Fibroblast of skin of scalp (primary cell): ENCODE measurements at regions not wholly inside any gene's neighbourhood (a gene's known extent, or its start where the extent isn't known, plus 50 kb on each side); places are given as distances from the start of the nearest gene placed in this dataset.
A peak's percentile ranks its signal among the peaks of the same experiment; 100 is the strongest.
"Not testable (repeated sequence)": the region's sequence is repeated elsewhere in the genome, so short reads cannot be mapped to it uniquely, and the experiment has no call there.

Source experiments
- DNase-seq: peaks from one replicate; pipeline ENCODE4 v3.0.0-alpha.2; 2013

DNA sequence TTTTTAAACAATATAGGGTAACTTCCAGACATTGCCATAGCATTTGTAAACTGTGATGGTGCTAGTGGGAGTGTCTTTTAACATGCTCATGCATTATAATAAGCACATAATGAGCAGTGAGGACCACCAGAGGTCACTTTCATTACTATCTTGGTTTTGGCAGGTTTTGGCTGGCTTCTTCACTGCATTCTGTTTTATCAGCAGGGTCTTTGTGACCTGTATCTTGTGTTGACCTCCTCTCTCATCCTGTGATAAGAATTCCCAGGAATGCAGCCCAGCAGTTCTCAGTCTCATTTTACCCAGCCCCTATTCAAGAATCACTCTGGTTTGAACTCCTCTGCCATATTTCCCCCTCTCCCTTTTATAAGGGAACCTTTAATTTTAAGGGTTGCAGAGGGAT is 91.3 kb downstream of the ZNF467 start:
- DNase-seq = no peak

DNA sequence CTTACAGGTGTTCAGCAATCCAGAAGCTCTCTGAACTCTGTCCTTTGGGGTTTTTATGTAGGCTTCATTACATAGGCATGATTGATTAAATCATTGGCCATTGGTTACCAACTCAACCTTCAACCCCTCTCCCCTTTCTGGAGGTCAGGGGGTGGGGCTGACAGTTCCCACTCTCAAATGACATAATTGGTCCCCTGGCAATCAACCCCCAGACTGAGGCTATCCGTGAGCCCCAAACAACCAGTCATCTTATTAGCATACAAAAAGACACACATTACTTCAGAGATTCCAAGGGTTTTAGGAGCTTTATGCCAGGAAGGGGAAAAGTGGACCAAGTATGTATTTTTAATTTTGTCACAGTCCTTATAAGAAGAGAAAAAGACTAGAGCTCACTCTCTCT is 92.1 kb downstream of the ZNF467 start:
- DNase-seq = no peak

DNA sequence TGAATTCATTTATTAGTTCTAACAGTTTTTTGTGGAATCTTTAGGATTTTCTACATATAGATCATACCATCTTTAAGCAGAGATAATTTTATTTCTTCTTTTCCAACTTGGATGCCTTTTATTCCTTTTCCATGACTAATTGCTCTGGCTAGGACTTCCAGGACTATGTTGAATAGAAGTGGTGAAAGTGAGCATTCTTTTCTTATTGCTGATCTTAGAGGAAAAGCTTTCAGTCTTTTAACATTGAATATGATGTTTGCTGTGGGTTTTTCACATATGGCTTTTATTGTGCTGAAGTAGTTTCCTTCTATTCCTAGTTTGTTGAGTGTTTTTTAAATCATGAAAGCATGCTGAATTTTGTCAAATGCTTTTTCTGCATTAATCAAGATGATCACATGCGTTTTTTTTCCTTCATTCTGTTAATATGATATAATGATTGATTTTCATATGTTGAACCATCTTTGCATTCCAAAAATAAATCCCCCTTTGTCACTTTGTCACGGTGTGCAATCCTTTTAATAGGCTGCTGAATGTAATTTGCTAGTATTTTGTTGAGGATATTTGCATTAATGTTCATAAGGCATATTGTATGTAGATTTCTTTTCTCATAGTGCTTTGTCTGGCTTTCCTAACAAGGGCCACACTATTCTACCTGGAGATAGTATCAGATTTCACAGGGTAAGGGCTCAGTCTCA is 92.9 kb downstream of the ZNF467 start:
- peak; percentile 84 for DNase-seq

DNA sequence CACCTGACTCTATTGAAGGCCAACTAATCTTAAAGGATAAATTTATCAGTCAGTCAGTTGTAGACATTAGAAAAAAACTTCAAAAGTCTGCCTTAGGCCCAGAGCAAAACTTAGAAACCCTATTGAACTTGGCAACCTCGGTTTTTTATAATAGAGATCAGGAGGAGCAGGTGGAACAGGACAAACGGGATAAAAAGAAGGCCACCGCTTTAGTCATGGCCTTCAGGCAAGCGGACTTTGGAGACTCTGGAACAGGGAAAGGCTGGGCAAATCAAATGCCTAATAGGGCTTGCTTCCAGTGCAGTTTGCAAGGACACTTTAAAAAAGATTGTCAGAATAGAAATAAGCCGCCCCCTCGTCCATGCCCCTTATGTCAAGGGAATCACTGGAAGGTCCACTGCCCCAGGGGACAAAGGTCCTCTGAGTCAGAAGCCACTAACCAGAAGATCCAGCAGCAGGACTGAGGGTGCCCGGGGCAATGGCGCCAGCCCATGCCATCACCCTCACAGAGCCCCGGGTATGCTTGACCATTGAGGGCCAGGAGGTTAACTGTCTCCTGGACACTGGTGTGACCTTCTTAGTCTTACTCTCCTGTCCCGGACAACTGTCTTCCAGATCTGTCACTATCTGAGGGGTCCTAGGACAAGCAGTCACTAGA is 98.5 kb downstream of the ZNF467 start:
- DNase-seq = not testable (repeated sequence)

DNA sequence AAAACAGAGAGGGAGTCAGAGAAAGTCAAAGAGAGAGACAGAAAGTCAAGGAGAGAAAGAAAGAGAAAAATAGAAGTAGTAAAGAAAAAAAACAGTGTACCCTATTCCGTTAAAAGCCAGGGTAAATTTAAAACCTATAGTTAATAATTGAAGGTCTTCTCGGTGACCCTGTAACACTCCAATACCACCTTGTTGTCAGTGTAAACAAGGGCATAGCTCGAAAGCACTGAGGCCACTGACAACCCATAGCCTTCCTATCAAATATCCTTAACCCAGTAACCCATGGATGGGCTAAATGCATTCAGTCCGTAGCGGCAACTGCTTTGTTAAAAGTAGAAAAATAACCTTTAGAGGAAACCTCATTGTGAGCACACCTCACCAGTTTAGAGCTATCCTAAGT is 100.4 kb downstream of the ZNF467 start:
- DNase-seq = no peak

DNA sequence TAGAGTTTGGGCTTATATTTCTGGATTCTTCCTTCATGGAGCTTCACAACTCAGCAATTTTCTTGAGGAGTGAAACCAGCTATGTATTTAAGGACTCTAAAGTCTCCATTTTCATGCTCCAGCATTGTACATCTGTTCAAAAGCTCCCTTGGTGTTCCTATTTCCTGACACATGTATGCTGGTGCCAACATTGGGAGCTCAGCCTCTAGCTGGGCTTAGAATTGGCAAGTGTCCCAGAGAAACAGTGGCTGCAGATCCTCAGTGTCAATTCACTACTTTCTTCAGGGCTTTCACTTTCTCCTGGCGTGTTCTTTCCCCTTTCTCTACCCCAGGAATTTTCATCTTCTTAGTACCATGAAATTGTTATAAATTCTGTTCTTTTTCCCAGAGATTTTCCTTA is 103.1 kb downstream of the ZNF467 start:
- peak; percentile 73 for DNase-seq

DNA sequence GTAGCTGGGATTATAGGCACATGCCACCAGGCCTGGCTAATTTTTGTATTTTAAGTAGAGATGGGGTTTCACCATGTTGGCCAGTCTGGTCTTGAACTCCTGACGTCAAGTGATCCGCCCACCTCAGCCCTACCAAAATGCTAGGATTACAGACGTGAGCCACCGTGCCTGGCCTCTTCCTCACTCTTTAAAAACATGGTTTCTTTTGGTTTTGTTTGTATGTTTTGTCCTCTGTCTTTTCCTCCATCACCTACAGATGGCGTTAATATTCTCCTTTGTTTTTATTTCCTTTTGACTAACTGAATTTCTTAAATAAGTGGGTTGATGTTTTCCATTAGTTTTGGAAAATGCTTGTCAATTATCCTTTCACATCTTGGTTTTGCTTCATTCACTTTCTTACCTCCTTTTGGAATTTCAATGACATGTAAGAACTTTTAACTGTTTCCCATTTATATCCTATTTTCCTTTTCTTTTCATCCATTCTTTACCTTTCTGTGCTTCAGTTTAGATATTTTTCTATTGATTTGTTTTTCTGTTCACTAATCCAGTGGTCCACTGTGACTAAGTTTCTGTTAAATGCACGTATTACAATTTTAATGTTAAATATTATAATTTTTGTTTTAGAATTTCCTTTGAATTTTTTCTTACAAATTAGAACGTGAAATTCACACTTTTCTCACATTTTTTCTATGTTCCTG is 104.1 kb downstream of the ZNF467 start:
- peak; percentile 29 for DNase-seq

DNA sequence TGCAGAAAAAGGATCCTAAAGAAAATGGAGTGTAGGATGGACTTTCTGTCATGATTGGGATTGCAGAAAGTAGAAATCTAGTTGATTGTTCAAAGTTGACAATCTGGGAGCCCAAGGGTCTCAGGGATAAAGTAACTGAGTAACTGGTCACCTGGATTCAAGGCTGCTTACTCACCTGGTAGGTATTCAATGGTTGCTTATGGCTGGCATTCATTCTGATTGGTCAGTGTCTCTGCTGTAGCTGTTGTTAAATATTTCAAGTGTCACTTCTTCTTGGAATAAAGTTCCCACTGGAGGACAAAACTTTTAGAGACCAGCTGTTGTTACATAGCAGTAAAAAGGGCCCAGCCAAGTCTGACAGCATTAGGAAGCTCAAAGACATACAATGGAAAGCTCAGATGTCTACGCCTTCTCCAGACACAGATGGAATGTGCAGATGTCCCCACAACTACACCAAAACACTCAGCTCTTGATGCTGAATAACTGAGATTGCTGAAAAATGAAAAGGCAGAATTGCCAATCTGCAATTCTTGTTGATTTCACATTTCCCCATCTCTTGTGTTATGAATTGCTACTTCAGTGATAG is 106.9 kb downstream of the ZNF467 start:
- no peak for DNase-seq

DNA sequence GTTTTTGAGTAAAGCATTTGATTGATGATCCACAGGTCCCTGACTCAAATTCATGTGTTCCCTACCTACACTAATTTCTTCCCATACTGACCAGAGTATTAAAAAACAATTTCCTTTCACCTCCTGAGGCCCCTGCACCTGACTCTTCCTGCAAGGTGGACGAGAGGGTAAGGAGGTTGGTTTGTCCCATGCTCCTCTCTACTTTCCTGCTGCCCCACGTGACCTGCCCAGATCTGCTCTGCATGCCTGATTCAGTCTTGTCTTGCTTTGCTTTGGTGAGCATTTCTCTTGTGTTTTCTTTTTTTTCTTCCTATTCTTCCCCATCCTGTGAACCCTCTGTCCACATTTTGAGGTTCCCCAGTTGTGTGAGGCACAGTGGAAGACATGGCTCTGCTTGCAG is 107.8 kb downstream of the ZNF467 start:
- not testable (repeated sequence) for DNase-seq

DNA sequence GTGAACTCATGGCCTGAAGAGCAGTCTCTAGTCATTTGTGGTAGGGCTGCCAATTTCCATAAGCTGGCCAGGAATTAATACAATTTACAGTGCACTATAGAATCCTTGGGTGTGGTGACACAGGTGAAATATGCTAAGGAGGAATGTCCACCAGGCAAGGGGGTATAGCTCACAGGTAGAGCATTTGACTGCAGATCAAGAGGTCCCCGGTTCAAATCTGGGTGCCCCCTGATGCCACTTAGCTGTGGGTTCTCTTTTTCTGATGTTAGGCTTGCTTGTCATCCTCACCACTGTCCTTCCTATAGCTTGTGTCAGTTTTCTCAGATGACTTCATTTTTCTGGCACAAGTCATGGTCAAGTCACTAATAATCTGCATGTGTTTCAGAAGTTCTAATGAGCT is 108.7 kb downstream of the ZNF467 start:
- no peak for DNase-seq

DNA sequence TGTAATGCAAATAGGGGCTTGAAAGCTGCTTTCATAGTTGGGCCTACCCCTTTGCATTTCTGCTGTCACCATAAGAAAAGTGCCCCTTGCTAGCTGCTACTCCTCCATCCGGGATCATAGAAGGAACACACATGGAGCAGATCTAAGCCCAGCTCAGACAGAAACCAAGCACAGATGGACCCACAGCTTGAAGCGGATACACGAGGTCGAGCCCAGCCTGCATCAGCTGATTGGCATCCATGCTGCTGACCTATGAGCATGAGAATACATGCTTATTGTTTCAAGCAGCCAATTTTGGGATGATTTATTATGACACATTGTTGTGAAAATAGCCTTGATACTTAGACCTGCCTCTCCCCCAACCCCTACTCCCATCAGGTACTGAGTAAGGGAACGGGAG is 109.2 kb downstream of the ZNF467 start:
- no peak for DNase-seq

DNA sequence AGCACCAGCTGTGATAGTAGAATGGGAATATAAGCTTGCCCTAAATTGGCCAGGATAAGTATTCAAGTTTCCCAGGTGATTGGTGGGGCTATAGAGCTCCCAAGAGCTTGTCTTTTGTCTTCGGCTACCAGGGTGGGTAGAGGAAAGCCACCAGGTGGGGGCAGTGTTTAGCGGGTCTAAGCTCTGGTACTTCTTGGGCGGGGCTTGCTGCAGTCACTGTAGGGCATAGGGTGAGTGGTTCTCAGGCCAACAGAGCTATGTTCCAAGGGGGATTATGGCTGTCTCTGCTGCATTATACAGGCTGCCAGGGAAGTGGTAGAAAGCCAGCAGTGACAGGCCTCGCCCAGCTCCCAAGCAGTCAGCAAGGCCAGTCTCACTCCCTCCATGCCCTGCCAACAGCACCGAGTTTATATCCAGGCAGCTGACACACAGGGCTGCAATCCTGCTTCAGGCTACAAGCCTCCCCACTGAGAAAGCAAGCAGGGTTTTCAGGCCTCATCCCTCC is 110.7 kb downstream of the ZNF467 start:
- peak; percentile 56 for DNase-seq

DNA sequence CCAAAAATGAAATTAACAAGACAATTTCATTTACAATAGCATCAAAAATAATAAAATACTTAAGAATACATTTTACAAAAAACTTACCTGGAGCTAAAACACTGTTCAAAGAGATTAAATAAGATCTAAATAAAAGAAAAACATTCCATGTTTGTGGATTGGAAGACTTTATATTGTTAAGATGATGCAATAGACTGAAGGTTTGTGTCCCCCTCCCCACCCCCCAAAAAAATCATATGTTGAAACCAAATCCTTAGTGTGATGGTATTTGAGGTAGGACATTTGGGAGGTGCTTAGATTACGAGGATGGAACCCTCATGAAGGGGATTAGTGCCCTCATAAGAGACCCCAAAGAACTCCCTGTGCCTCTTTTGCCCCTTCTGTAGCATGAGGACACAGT is 117.6 kb downstream of the ZNF467 start:
- DNase-seq = no peak

DNA sequence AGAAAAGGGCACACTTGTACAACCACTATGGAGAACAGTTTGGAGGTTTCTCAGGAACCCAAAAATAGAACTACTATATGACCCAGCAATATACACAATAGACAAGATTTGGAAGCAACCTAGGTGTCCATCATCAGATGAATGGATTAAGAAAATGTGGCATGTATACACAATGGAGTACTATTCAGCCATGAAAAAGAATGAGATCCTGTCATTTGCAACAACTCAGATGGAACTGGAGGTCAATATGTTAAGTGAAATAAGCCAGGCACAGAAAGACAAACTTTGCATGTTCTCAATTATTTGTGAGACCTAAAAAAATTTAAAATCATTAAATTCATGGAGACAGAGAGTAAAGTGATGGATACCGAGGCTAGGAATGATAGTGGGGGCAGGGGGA is 118.8 kb downstream of the ZNF467 start:
- no peak for DNase-seq

DNA sequence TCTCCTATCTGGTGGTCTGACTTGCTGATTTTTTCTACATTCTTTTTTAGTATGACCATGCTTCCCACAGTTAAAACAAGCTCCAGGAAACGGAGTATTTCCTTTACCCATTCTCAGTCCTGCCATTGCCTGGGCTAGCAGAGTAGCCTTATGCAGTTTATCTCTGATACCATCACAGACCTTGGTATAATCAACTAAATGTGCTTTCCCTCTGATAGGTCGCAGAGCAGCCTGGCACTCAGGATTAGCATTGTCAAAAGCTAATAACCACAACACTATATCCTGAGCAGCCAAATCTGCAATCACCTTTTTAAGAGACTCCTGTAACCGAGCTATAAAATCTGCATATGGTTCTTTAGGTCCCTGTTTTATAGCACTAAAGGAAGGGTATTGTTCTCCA is 123.2 kb downstream of the ZNF467 start:
- DNase-seq = not testable (repeated sequence)

DNA sequence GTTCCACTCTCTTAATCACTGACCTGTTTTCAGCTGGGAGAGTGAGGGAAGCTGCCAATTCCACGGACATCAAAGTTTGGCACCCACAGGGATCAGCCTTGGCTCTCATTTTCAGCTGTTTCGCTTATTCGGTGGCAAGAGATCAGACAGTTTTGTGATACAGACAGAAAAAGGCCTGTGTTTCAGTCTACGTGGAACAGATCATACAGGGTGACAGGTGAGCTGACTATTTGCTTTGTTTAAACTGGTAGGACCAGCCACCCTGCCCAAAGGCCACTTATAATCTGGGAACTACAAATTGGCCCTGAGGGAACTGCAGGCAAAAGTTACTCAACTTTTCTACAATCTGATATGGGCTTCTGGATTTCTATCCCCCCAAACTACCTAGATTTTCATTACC is 128.6 kb downstream of the ZNF467 start:
- no peak for DNase-seq

DNA sequence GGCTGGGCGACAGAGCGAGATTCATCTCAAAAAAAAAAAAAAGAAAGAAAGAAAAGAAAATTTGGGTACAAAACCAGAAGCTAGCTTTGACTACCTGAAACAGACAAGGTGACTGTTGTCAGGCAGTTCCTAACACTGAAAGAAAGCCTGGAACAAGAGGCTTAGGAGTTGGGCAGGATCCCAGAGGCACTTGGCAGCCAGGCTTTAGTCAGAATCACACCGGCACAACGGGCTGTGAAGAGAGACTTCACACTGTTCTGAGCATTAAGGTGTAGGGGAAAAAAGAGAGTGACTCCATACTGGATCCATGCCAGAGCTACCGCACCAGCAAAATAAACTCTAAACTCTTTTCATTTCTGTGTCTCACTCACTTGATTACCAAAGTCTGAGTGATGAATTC is 130.8 kb downstream of the ZNF467 start:
- no peak for DNase-seq

DNA sequence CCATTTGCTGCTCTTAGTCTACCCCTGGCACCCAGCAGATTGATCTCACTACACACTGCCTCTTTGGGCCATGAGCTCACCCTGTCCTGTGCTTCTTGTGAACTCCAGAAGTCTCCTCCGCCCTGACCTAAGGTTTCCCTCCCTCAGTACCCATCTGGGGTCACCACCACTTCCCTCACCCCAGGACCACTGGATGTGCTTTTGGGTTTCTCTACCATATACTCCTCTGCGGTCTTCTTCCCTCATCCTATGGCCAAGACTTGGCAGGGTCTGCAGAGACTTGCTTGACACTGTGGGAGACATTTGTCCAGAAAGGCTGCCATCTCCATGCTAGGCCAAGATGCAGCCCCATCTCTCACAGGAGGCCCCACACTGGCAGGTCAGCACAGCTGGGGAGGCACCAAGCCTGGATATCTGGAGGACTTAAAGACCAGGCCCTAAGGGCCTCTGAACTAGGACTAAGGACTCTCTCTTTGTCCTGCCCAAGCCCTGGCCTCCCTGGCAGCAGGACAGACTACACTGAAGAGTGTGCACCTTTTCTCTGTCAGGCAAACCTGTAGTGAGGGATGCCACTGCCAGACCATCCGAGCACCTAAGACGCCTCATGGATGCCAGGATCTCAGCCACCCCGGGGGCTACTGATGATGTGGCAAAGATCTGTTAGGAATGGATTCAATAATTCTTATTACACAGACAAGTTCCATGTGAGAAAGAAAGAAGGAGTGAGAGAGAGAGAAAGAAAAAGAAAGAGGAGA is 134.6 kb downstream of the ZNF467 start:
- no peak for DNase-seq

DNA sequence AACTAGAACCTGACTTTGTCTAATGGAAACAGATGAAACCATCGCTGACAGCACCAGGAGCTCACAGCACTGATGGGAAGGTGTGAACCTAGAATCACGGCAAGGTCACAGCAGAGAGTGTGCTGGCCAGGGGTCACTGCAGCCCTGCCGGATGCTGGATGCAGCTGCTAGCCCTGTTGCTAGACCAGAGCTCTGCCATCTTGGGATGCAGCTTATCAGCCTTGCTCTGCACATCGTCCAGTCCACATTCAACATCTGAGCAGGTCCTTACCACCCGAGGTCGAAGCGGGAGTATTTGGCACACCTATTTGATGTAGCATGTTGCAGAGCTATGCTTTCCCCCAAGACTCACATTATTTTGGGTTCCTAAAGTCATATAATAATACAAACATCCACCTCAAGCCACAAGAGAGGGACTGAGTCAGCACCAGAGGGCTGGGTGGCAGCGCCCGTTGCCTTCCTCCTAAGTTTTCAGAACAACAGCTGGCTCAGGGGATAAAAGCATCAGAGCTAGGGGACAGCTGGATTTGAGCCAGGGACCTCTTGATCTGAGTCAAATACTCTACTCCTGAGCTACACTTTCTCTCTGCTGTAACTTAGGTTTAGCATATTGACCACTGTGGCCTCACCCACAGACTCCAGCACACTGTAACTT is 135.3 kb downstream of the ZNF467 start:
- no peak for DNase-seq

DNA sequence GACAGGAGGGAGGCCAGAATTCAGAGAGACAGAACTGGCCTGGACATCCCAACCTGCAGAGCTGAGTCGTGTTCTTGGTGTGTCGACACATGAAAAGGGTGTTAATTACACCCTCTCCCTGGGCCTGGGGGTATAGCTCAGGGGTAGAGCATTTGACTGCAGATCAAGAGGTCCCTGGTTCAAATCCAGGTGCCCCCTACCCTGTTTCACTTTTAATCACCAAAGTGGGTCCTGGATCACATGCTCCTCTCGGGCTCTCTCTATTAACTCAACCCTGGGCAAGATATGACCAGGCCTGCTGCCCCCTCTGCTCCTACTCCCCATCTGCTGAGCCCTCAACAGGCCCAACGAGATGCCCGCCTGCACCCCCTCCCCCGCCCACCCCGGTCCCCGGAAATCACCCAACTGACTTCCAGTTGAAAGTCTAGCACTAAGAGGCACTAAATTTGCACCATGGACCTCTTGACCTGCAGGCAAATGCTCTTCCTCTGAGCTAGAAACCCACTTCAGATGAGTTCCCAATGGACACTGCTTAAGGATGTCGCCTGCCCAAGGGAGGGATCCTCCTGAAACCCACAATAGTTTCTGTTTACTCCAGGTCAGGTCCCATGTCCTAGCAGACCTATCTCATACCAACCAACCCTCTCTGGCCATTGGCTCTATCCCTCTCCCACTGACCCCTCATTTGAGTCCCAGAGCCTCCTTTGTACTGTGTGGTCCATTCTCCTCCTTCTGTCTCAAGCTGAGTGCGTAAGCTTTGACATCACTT is 137.6 kb downstream of the ZNF467 start:
- peak; percentile 13 for DNase-seq
